Activated CD4-positive, alpha-beta T cell treated with anti-CD3 and anti-CD28 coated beads, Interleukin-2, Interleukin-6, amounts not matched to agents 100 ng/mL and 50 ng/mL, durations not matched to agents 16 hours and 8 hours (primary cell): ENCODE measurements at regions not wholly inside any gene's neighbourhood (a gene's known extent, or its start where the extent isn't known, plus 50 kb on each side); places are given as distances from the start of the nearest gene placed in this dataset.

Experiments used
- DNase-seq: peaks from one replicate; pipeline ENCODE4 v3.0.0-alpha.2; 2020

- DNase-seq: no peak
Measured at GRCh38 chr12:28949184-28949583, 199.9 kb upstream of the FAR2 start.

- no peak for DNase-seq
Measured at GRCh38 chr12:28950049-28950448, 199.0 kb upstream of the FAR2 start.

- DNase-seq: no peak
Measured at GRCh38 chr12:28951935-28952334, 197.1 kb upstream of the FAR2 start.

GRCh38 chr12:28954333-28954732 is 194.7 kb upstream of the FAR2 start:
- no peak for DNase-seq

- no peak for DNase-seq
Measured at GRCh38 chr12:28955491-28955890, 193.6 kb upstream of the FAR2 start.

- no peak for DNase-seq
Measured at GRCh38 chr12:28955931-28956330, 193.1 kb upstream of the FAR2 start.

GRCh38 chr12:28958553-28959195 is 190.4 kb upstream of the FAR2 start:
- DNase-seq: no peak

GRCh38 chr12:28961948-28962384 is 187.1 kb upstream of the FAR2 start:
- no peak for DNase-seq

GRCh38 chr12:28963554-28963953 is 185.5 kb upstream of the FAR2 start:
- DNase-seq: peak; percentile 1

- no peak for DNase-seq
Measured at GRCh38 chr12:28966046-28966780, 182.9 kb upstream of the FAR2 start.

GRCh38 chr12:28967426-28967825 is 181.7 kb upstream of the FAR2 start:
- no peak for DNase-seq

- no peak for DNase-seq
Measured at GRCh38 chr12:28973491-28973890, 175.6 kb upstream of the FAR2 start.

GRCh38 chr12:28974166-28974565 is 174.9 kb upstream of the FAR2 start:
- no peak for DNase-seq

GRCh38 chr12:28974883-28975282 is 174.2 kb upstream of the FAR2 start:
- DNase-seq: no peak

GRCh38 chr12:28975564-28976340 is 173.3 kb upstream of the FAR2 start:
- DNase-seq: no peak

- no peak for DNase-seq
Measured at GRCh38 chr12:28980436-28980835, 168.6 kb upstream of the FAR2 start.

- DNase-seq: no peak
Measured at GRCh38 chr12:28987538-28988324, 161.3 kb upstream of the FAR2 start.

- DNase-seq: no peak
Measured at GRCh38 chr12:28988325-28988704, 160.8 kb upstream of the FAR2 start.

- no peak for DNase-seq
Measured at GRCh38 chr12:28991626-28992025, 157.5 kb upstream of the FAR2 start.

GRCh38 chr12:28993720-28994119 is 155.4 kb upstream of the FAR2 start:
- DNase-seq: no peak

- no peak for DNase-seq
Measured at GRCh38 chr12:28994179-28994715, 154.8 kb upstream of the FAR2 start.

GRCh38 chr12:28996688-28997087 is 152.4 kb upstream of the FAR2 start:
- DNase-seq: no peak

GRCh38 chr12:28998662-28999120 is 150.4 kb upstream of the FAR2 start:
- peak; percentile 27 for DNase-seq
